ENCODE measurements at regions not wholly inside any gene's neighbourhood (a gene's known extent, or its start where the extent isn't known, plus 50 kb on each side); places are given as distances from the start of the nearest gene placed in this dataset.

GRCh38 chr13:50720861-50721671 is 122.4 kb downstream of the DLEU7 start:
- no peak for TF ChIP-seq ZFX (IDR thresholded peaks at IDR 0.05; ENCODE audit: borderline replicate concordance)
- TF ChIP-seq, protein P1, sequence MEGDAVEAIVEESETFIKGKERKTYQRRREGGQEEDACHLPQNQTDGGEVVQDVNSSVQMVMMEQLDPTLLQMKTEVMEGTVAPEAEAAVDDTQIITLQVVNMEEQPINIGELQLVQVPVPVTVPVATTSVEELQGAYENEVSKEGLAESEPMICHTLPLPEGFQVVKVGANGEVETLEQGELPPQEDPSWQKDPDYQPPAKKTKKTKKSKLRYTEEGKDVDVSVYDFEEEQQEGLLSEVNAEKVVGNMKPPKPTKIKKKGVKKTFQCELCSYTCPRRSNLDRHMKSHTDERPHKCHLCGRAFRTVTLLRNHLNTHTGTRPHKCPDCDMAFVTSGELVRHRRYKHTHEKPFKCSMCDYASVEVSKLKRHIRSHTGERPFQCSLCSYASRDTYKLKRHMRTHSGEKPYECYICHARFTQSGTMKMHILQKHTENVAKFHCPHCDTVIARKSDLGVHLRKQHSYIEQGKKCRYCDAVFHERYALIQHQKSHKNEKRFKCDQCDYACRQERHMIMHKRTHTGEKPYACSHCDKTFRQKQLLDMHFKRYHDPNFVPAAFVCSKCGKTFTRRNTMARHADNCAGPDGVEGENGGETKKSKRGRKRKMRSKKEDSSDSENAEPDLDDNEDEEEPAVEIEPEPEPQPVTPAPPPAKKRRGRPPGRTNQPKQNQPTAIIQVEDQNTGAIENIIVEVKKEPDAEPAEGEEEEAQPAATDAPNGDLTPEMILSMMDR (IDR thresholded peaks at IDR 0.05), result no peak
- H3K27ac ChIP-seq, result no peak overlapping the region

DNA sequence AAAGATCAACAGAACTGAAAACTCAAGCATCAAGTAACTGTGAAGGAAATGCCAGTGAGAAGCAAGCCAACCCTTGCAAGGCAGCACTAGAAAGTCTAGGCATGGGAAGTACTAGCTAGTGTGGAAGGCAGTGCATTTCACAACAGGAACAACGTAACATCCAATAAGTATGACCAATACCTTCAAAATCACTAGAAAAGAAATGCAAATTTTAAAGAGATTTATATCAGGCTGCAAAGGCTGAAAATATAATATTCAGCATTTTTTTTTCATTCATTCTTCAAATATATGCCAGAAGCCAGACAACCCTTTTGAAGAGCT is 121.9 kb downstream of the DLEU7 start:
- H3K27ac ChIP-seq, result no peak overlapping the region
- TF ChIP-seq ZFX (IDR thresholded peaks at IDR 0.05; ENCODE audit: borderline replicate concordance), result no peak
- TF ChIP-seq, protein P1 (IDR thresholded peaks at IDR 0.05), result no peak

- no peak overlapping the region for H3K27ac ChIP-seq
- TF ChIP-seq, protein P1 (IDR thresholded peaks at IDR 0.05), result no peak
- TF ChIP-seq ZFX (IDR thresholded peaks at IDR 0.05; ENCODE audit: borderline replicate concordance), result no peak
Observed at GRCh38 chr13:50722440-50723125, 120.9 kb downstream of the DLEU7 start.

- H3K27ac ChIP-seq, result no peak overlapping the region
- TF ChIP-seq ZFX (IDR thresholded peaks at IDR 0.05; ENCODE audit: borderline replicate concordance), result no peak
Observed at GRCh38 chr13:50724438-50724837, 119.1 kb downstream of the DLEU7 start.

DNA sequence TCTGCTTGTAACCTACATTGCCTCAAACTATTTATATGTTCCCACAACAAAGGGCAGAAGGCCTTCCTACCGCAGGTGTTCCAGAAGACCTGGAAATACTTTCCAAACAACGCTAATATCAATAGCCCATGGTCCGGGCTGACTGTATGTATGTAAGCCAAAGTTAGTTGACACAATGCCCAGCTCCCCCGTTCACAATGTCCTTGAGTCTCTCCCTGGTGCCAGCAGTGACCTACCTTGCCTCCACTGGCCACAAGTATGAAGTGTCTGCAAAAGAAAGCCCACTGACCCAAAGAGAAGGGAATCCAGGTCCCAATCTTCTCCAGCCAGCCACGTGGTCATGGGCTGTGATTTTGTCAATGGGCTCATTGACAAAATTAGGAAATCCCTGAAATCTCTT is 118.6 kb downstream of the DLEU7 start:
- no peak for TF ChIP-seq ZFX (IDR thresholded peaks at IDR 0.05; ENCODE audit: borderline replicate concordance)
- TF ChIP-seq, protein P1 (IDR thresholded peaks at IDR 0.05), result no peak
- H3K27ac ChIP-seq, result no peak overlapping the region

DNA sequence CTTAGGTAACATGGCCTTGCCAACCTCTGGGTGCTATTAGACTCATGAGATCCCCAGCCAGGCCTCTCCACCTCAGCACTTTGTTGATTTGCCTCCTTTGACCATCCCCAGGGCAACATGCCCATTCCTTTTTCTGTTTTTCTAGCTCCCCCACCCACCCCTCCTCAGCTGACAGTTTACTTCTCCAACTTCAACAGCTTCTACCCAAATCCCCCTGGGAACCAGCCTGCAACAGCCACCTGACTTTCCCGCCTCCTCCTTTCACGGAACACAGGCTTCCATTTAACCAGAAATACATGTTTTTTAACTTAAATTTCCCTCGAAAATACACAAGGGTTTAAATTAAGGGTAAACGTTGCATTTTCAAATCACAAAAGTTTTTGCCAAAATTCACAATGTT is 117.3 kb downstream of the DLEU7 start:
- H3K27ac ChIP-seq, result no peak overlapping the region
- TF ChIP-seq ZFX (IDR thresholded peaks at IDR 0.05; ENCODE audit: borderline replicate concordance), result no peak
- TF ChIP-seq, protein P1 (IDR thresholded peaks at IDR 0.05), result no peak

DNA sequence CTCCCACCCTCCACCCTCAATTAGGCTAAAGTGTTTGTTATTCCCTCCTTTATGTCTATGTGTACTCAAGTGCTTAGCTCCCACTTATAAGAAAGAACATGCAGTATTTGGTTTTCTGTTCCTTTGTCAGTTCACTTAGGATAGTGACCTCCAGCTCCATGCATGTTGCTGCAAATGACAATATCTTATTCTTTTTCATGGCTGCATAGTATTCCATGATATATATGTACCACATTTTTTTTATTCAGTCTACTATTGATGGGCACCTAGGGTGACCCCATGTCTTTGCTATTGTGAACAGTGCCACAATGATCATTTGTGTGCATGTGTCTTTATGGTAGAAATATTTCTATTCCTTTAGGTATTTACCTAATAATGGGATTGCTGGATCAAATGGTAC is 114.3 kb downstream of the DLEU7 start:
- TF ChIP-seq, protein P1 (IDR thresholded peaks at IDR 0.05), result no peak
- TF ChIP-seq ZFX (IDR thresholded peaks at IDR 0.05; ENCODE audit: borderline replicate concordance), result no peak
- no peak overlapping the region for H3K27ac ChIP-seq
